Endothelial cell (in vitro differentiated cells): ENCODE measurements at regions not wholly inside any gene's neighbourhood (a gene's known extent, or its start where the extent isn't known, plus 50 kb on each side); places are given as distances from the start of the nearest gene placed in this dataset.

Source experiments
- DNase-seq: peaks from one replicate; pipeline ENCODE4 v3.0.0; 2021; ENCODE audit warnings: low spot score
- H3K27ac Mint-ChIP-seq: one replicate; pipeline ENCODE4 v1.8.0; 2021; ENCODE audit warnings: mixed read lengths, inconsistent platforms; ENCODE audit not compliant: unreplicated experiment
- H3K27me3 Mint-ChIP-seq: one replicate; pipeline ENCODE4 v1.8.0; 2021; ENCODE audit warnings: mild to moderate bottlenecking, moderate library complexity, mixed read lengths, inconsistent platforms; ENCODE audit not compliant: unreplicated experiment
- H3K36me3 Mint-ChIP-seq: one replicate; pipeline ENCODE4 v1.8.0; 2021; ENCODE audit warnings: mild to moderate bottlenecking, low read depth, mixed read lengths, inconsistent platforms; ENCODE audit not compliant: unreplicated experiment
- H3K4me1 Mint-ChIP-seq: one replicate; pipeline ENCODE4 v1.8.0; 2021; ENCODE audit warnings: mild to moderate bottlenecking, mixed read lengths, inconsistent platforms; ENCODE audit not compliant: unreplicated experiment
- H3K4me3 Mint-ChIP-seq: one replicate; pipeline ENCODE4 v1.8.0; 2021; ENCODE audit warnings: mild to moderate bottlenecking, mixed read lengths, inconsistent platforms; ENCODE audit not compliant: unreplicated experiment
- H3K9me3 Mint-ChIP-seq: one replicate; pipeline ENCODE4 v1.8.0; 2021; ENCODE audit warnings: mixed read lengths, inconsistent platforms; ENCODE audit not compliant: unreplicated experiment
- TF ChIP-seq, protein P1 (sequence below): fragments of 200-600 bp; sonication (generic); IDR thresholded peaks from one replicate; pipeline ENCODE4 v1.5.0; 2021; ENCODE audit warnings: antibody characterized with exemption; ENCODE audit not compliant: unreplicated experiment

DNA sequence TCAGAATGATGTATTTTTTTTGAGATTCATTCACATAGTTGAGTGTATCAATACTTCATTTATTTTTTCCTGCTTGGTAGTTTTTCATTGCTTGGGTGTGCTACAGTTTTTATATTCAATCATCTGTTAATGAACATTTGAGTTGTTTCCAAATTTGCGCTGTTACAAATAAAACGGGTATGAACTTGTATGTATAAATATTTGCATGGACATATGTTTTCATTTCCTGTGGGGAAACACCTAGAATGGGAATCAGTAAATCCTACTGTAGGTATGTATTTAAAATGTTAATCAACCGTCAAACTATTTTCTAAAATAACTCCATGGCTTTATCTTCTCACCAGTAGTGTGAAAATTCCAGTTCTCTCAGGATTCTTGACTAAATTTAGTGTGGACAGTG is 826.3 kb downstream of the EFNB2 start:
- Mint-ChIP-seq H3K27me3 (peaks cover 2% of the 10 kb centered on the region), H3K36me3 (no peaks in the 10 kb centered on the region), H3K4me3 (no peak overlapping the region), H3K9me3 (no peaks in the 10 kb centered on the region), H3K27ac (no peak overlapping the region), H3K4me1 (peaks cover 15% of the 10 kb centered on the region)
- TF ChIP-seq, protein P1, sequence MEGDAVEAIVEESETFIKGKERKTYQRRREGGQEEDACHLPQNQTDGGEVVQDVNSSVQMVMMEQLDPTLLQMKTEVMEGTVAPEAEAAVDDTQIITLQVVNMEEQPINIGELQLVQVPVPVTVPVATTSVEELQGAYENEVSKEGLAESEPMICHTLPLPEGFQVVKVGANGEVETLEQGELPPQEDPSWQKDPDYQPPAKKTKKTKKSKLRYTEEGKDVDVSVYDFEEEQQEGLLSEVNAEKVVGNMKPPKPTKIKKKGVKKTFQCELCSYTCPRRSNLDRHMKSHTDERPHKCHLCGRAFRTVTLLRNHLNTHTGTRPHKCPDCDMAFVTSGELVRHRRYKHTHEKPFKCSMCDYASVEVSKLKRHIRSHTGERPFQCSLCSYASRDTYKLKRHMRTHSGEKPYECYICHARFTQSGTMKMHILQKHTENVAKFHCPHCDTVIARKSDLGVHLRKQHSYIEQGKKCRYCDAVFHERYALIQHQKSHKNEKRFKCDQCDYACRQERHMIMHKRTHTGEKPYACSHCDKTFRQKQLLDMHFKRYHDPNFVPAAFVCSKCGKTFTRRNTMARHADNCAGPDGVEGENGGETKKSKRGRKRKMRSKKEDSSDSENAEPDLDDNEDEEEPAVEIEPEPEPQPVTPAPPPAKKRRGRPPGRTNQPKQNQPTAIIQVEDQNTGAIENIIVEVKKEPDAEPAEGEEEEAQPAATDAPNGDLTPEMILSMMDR, result no peak
- DNase-seq, result no peak

DNA sequence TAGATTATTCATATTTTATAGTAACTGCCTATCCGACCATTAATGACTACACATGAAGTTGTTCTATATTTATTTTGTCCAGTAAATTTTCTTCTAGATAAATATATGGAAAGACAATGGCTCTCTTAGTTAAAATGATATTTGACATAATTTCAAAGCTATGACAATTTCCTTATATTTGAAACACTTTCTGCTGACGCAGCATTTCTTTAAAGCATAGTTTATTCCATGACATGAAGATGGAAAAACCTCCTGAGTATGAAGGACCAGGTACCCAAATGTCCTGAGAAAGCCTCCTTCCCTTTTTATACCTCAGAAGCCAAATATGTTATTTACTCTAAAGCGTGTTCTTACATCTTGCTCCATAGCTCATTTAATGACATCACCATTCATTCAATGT is 831.6 kb downstream of the EFNB2 start:
- peaks cover 2% of the 10 kb centered on the region for H3K27me3 Mint-ChIP-seq
- TF ChIP-seq, protein P1, result no peak
- no peaks in the 10 kb centered on the region for H3K9me3 Mint-ChIP-seq
- no peak for DNase-seq
- H3K4me3 Mint-ChIP-seq, result no peak overlapping the region
- H3K4me1 Mint-ChIP-seq, result peaks cover 15% of the 10 kb centered on the region
- no peaks in the 10 kb centered on the region for H3K36me3 Mint-ChIP-seq
- H3K27ac Mint-ChIP-seq, result no peak overlapping the region

DNA sequence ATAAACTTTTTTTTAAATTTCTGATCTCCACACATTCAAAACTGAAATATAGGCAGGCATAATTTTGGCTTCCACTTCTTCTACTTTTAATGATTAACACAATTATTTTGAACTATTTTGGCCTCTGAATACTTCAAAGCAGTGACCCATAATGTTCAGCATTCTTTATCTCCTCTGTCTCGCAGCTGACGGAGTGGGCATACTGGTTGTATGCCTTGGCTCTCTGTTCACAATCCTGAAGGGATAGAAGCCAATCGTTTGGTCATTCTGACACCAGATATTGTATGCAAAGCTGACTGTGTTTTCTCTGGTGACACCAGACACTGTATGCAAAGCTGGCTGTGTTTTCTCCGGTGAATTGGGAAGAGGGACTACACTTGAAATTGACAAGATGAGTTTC is 833.0 kb downstream of the EFNB2 start:
- Mint-ChIP-seq H3K4me3 (no peak overlapping the region), H3K27ac (no peak overlapping the region), H3K36me3 (no peaks in the 10 kb centered on the region), H3K4me1 (peaks cover 15% of the 10 kb centered on the region), H3K9me3 (no peaks in the 10 kb centered on the region), H3K27me3 (no peaks in the 10 kb centered on the region)
- DNase-seq, result no peak
- TF ChIP-seq, protein P1, result no peak

DNA sequence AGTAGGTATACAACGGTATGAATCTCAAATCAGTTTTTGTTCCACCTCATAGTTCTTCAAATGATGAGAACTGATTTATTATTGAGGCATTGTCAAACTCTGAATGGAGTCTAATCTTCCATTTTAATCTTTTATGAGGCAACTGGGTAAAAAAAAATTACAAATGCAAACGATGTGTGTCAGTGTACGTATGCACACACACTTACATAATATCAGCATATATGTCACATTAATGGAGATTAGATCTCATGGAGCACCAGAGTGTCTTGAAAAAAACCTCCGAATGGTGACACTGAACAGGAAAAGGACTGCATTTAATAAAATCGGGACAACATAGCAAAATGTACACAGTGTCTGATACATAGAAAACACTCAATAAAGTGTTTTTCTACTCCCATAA is 842.7 kb downstream of the EFNB2 start:
- TF ChIP-seq, protein P1, result no peak
- H3K4me3 Mint-ChIP-seq, result no peak overlapping the region
- no peaks in the 10 kb centered on the region for H3K9me3 Mint-ChIP-seq
- H3K4me1 Mint-ChIP-seq, result no peaks in the 10 kb centered on the region
- no peaks in the 10 kb centered on the region for H3K36me3 Mint-ChIP-seq
- DNase-seq, result no peak
- H3K27ac Mint-ChIP-seq, result no peak overlapping the region
- no peaks in the 10 kb centered on the region for H3K27me3 Mint-ChIP-seq

DNA sequence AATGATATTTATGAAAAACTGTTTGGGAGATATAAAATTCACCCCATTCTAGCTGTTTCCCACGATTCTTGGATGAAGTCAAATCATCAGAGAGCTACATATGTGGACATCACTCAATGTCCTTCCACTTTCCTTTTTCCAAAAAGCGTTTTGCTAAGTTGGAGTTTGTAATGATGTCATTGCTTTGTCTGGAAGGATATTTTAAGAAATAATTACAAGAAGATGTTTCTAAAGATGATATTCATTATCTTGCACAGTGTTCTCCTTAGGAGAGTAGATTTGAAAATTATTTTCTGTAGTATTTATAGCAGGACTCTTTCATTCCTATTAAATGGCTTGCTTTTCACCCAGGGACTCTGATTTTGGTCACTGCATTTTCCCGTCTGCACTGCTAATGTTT is 851.2 kb downstream of the EFNB2 start:
- Mint-ChIP-seq H3K9me3 (no peaks in the 10 kb centered on the region), H3K4me1 (no peaks in the 10 kb centered on the region), H3K36me3 (no peaks in the 10 kb centered on the region), H3K27me3 (no peaks in the 10 kb centered on the region), H3K4me3 (no peak overlapping the region), H3K27ac (no peak overlapping the region)
- TF ChIP-seq, protein P1, result no peak
- no peak for DNase-seq
